Motor neuron (in vitro differentiated cells): ENCODE measurements at regions not wholly inside any gene's neighbourhood (a gene's known extent, or its start where the extent isn't known, plus 50 kb on each side); places are given as distances from the start of the nearest gene placed in this dataset.

ENCODE experiments used
- ATAC-seq, 8 experiments: fragments of 200-7000 bp; cut with Tn5 transposase; replicated peaks in 6 of 8; 2 replicates each; pipeline ENCODE4 v1.8.0; 2021; ENCODE audit warnings: mild to moderate bottlenecking in 8 of 8, moderate library complexity in 8 of 8
- H3K27ac ChIP-seq, 2 donors: fragments of 250-450 bp; sonication (Bioruptor Pico); 2 replicates each; pipeline ENCODE4 v1.9.0; 2021; ENCODE audit warnings: antibody characterized with exemption in 2 of 2, mild to moderate bottlenecking in 2 of 2, moderate library complexity in 1 of 2
- H3K4me1 ChIP-seq, 2 donors: fragments of 250-450 bp; sonication (Bioruptor Pico); replicated peaks in 1 of 2; 2 replicates each; pipeline ENCODE4 v1.6.1; 2021; ENCODE audit warnings: antibody characterized with exemption in 2 of 2, mild to moderate bottlenecking in 2 of 2, moderate library complexity in 1 of 2
- H3K4me3 ChIP-seq, 5 donors: fragments of 250-450 bp; sonication (Bioruptor Pico); 2 replicates each; pipeline ENCODE4 v1.9.0; 2021; ENCODE audit warnings: antibody characterized with exemption in 5 of 5, mild to moderate bottlenecking in 5 of 5, moderate library complexity in 4 of 5
- WGBS, 10 experiments: fragments of 450-650 bp; shearing (Covaris generic); methylation state at CpG; one replicate each; pipeline ENCODE4 v1.0.0; 2022; 5-methylcytosine and 5-hydroxymethylcytosine counted together
- in situ Hi-C, 9 experiments: fragments of 400-800 bp; cut with MboI; loops; one replicate each; pipeline ENCODE4 v1.15.0; 2021; ENCODE audit warnings: low sequenced_read_pairs in 9 of 9, low pct_unique_long_range_greater_than_20kb in 2 of 9; ENCODE audit not compliant: unreplicated experiment in 9 of 9

GRCh38 chr18:72336786-72337185, 207.4 kb downstream of the CBLN2 start:
- peak in 1 of 8 experiments; percentile 43 for ATAC-seq
- in situ Hi-C loops = no loop called here
- Histone ChIP-seq H3K27ac (no peak overlapping the region), H3K4me3 (no peak overlapping the region), H3K4me1 (no peaks in the 10 kb centered on the region)

GRCh38 chr18:72329533-72329932, 214.6 kb downstream of the CBLN2 start:
- in situ Hi-C loops = no loop called here
- Histone ChIP-seq H3K4me3 (no peak overlapping the region), H3K4me1 (no peaks in the 10 kb centered on the region), H3K27ac (no peak overlapping the region)
- ATAC-seq = no peak
- WGBS, 10 experiments = 0 to 94% (median 53%) methylated on average over 1 to 2 of the region's 2 CpGs; no CpG with 5 or more reads in 1 of the 10 experiments

GRCh38 chr18:72325307-72325706, 218.8 kb downstream of the CBLN2 start:
- Histone ChIP-seq H3K4me3 (no peak overlapping the region), H3K27ac (no peak overlapping the region), H3K4me1 (no peaks in the 10 kb centered on the region)
- WGBS, 10 experiments = 11 to 100% (median 62%) methylated on average over 1 to 5 of the region's 5 CpGs; no CpG with 5 or more reads in 2 of the 10 experiments
- in situ Hi-C loops = no loop called here
- no peak for ATAC-seq

- H3K4me3 ChIP-seq = no peak overlapping the region
- no peak for ATAC-seq
- H3K4me1 ChIP-seq = no peaks in the 10 kb centered on the region
- in situ Hi-C loops = no loop called here
- H3K27ac ChIP-seq = no peak overlapping the region
- WGBS, 10 experiments = 0 to 82% (median 47%) methylated on average over 1 to 4 of the region's 4 CpGs
Measured at GRCh38 chr18:72324677-72325076, 219.5 kb downstream of the CBLN2 start.

- Histone ChIP-seq H3K4me1 (no peaks in the 10 kb centered on the region), H3K4me3 (no peak overlapping the region), H3K27ac (no peak overlapping the region)
- in situ Hi-C loops = no loop called here
- WGBS, 10 experiments = 3 to 84% (median 60%) methylated on average over 1 to 3 of the region's 3 CpGs; no CpG with 5 or more reads in 1 of the 10 experiments
- ATAC-seq = no peak
Measured at GRCh38 chr18:72316497-72316896, 227.6 kb downstream of the CBLN2 start.

- Histone ChIP-seq H3K4me3 (no peak overlapping the region), H3K27ac (no peak overlapping the region), H3K4me1 (peaks cover 3 to 8% of the 10 kb centered on the region in 2 donors)
- 11 to 100% (median 58%) methylated on average over 1 to 5 of the region's 8 CpGs; no CpG with 5 or more reads in 2 of the 10 experiments for WGBS, 10 experiments
- in situ Hi-C loops = no loop called here
- no peak for ATAC-seq
Measured at GRCh38 chr18:72283148-72283925, 260.8 kb downstream of the CBLN2 start.

GRCh38 chr18:72273025-72273424, 271.1 kb downstream of the CBLN2 start:
- 0 to 96% (median 66%) methylated on average over 1 to 2 of the region's 2 CpGs; no CpG with 5 or more reads in 1 of the 10 experiments for WGBS, 10 experiments
- in situ Hi-C loops = no loop called here
- H3K4me1 ChIP-seq = no peaks in the 10 kb centered on the region
- H3K4me3 ChIP-seq = no peak overlapping the region
- no peak overlapping the region for H3K27ac ChIP-seq
- ATAC-seq = no peak

GRCh38 chr18:72261590-72261989, 282.6 kb downstream of the CBLN2 start:
- in situ Hi-C loops = no loop called here
- ATAC-seq = peak in 4 of 8 experiments; percentile 83 to 98 (median 92)
- Histone ChIP-seq H3K27ac (no peak overlapping the region), H3K4me1 (peaks cover 3 to 7% of the 10 kb centered on the region in 2 donors), H3K4me3 (no peak overlapping the region)
- 0 to 100% (median 25%) methylated on average over 1 to 2 of the region's 2 CpGs; no CpG with 5 or more reads in 1 of the 10 experiments for WGBS, 10 experiments

GRCh38 chr18:72246076-72246475, 298.1 kb downstream of the CBLN2 start:
- no peak overlapping the region for H3K27ac ChIP-seq
- WGBS, 10 experiments = 0 to 100% (median 92%) methylated on average over 1 to 4 of the region's 4 CpGs; no CpG with 5 or more reads in 1 of the 10 experiments
- no peak for ATAC-seq
- H3K4me3 ChIP-seq = no peak overlapping the region
- in situ Hi-C loops = no loop called here
- H3K4me1 ChIP-seq = peaks cover 2 to 3% of the 10 kb centered on the region in 2 donors

- WGBS, 10 experiments = 5 to 96% (median 44%) methylated on average over 1 to 2 of the region's 2 CpGs; no CpG with 5 or more reads in 1 of the 10 experiments
- in situ Hi-C loops = no loop called here
- Histone ChIP-seq H3K27ac (no peak overlapping the region), H3K4me1 (peaks cover 0 to 11% of the 10 kb centered on the region in 2 donors), H3K4me3 (no peak overlapping the region)
- peak in 4 of 8 experiments; percentile 11 to 57 (median 38) for ATAC-seq
Measured at GRCh38 chr18:72235422-72235821, 308.7 kb downstream of the CBLN2 start.

- peak in 4 of 8 experiments; percentile 16 to 78 (median 61) for ATAC-seq
- peak overlapping the region in 1 of 2 donors; percentile 58 for H3K27ac ChIP-seq
- in situ Hi-C loops = no loop called here
- H3K4me3 ChIP-seq = no peak overlapping the region
- peaks cover 0 to 11% of the 10 kb centered on the region in 2 donors for H3K4me1 ChIP-seq
- 0 to 81% (median 31%) methylated on average over 1 to 4 of the region's 4 CpGs for WGBS, 10 experiments
Measured at GRCh38 chr18:72233106-72233505, 311.0 kb downstream of the CBLN2 start.

GRCh38 chr18:72232644-72233043, 311.5 kb downstream of the CBLN2 start:
- in situ Hi-C loops = no loop called here
- Histone ChIP-seq H3K4me3 (no peak overlapping the region), H3K4me1 (peaks cover 0 to 11% of the 10 kb centered on the region in 2 donors), H3K27ac (peak overlapping the region in 1 of 2 donors; percentile 58)
- 29 to 89% (median 79%) methylated on average over 1 to 3 of the region's 3 CpGs; no CpG with 5 or more reads in 2 of the 10 experiments for WGBS, 10 experiments
- peak in 2 of 8 experiments; percentile 34 to 60 for ATAC-seq

GRCh38 chr18:72225958-72226357, 318.2 kb downstream of the CBLN2 start:
- in situ Hi-C loops = no loop called here
- peak in 4 of 8 experiments; percentile 36 to 59 (median 54) for ATAC-seq
- Histone ChIP-seq H3K4me1 (no peaks in the 10 kb centered on the region), H3K27ac (no peak overlapping the region), H3K4me3 (no peak overlapping the region)
- 6 to 93% (median 59%) methylated on average over 2 to 4 of the region's 4 CpGs; no CpG with 5 or more reads in 4 of the 10 experiments for WGBS, 10 experiments

GRCh38 chr18:72223733-72224132, 320.4 kb downstream of the CBLN2 start:
- no peak overlapping the region for H3K27ac ChIP-seq
- H3K4me3 ChIP-seq = no peak overlapping the region
- ATAC-seq = no peak
- no peaks in the 10 kb centered on the region for H3K4me1 ChIP-seq
- 0 to 83% (median 32%) methylated on average over 1 of the region's 1 CpG for WGBS, 10 experiments
- in situ Hi-C loops = no loop called here
